NB4 (cell line): ENCODE measurements at regions not wholly inside any gene's neighbourhood (a gene's known extent, or its start where the extent isn't known, plus 50 kb on each side); places are given as distances from the start of the nearest gene placed in this dataset.
"Not testable (repeated sequence)": the region's sequence is repeated elsewhere in the genome, so short reads cannot be mapped to it uniquely, and the experiment has no call there.

Experiments used
- DNase-seq: peaks from one replicate; pipeline ENCODE4 v3.0.0; 2010; ENCODE audit warnings: low read depth
- H3K4me3 ChIP-seq: one replicate; pipeline ENCODE4 v1.5.1; 2011; ENCODE audit warnings: mild to moderate bottlenecking, low read depth, low read length, moderate library complexity
- MYC ChIP-seq: IDR thresholded peaks from 2 replicates; pipeline ENCODE4 v1.6.1; 2011; ENCODE audit warnings: low read depth, low read length
- POLR2A ChIP-seq: IDR thresholded peaks from 2 replicates; pipeline ENCODE4 v1.6.1; 2011; ENCODE audit warnings: mild to moderate bottlenecking; ENCODE audit not compliant: insufficient read length; ENCODE audit errors: extremely low read depth
- TF ChIP-seq, protein P1 (sequence below): IDR thresholded peaks from 2 replicates; pipeline ENCODE4 v1.6.1; 2011; ENCODE audit warnings: low read depth, low read length
- TF ChIP-seq, protein P2 (sequence below): IDR thresholded peaks from one replicate; pipeline ENCODE4 v1.5.1; 2012; ENCODE audit warnings: low read depth, low read length

DNA sequence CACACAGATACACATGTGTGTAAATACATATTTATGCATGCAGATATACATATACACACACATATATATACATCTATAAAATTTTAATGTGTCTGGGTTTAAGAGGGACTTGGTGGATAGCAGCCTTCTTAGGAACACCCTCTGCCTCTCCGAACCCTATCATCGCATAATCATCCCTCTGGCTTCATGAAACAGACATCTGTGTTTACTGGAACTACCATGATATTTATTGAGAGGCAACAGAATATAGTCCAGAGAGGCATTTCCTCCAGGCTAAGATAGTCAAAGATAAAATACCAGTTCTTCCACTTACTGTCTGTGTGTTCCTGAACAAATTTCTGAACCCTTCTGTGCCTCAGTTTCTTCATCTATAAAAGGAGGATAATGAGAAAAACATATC, 239.0 kb upstream of the FANCL start:
- no peak for DNase-seq
- H3K4me3 ChIP-seq: no peak overlapping the region
- TF ChIP-seq, protein P1, sequence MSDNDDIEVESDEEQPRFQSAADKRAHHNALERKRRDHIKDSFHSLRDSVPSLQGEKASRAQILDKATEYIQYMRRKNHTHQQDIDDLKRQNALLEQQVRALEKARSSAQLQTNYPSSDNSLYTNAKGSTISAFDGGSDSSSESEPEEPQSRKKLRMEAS: no peak
- TF ChIP-seq, protein P2, sequence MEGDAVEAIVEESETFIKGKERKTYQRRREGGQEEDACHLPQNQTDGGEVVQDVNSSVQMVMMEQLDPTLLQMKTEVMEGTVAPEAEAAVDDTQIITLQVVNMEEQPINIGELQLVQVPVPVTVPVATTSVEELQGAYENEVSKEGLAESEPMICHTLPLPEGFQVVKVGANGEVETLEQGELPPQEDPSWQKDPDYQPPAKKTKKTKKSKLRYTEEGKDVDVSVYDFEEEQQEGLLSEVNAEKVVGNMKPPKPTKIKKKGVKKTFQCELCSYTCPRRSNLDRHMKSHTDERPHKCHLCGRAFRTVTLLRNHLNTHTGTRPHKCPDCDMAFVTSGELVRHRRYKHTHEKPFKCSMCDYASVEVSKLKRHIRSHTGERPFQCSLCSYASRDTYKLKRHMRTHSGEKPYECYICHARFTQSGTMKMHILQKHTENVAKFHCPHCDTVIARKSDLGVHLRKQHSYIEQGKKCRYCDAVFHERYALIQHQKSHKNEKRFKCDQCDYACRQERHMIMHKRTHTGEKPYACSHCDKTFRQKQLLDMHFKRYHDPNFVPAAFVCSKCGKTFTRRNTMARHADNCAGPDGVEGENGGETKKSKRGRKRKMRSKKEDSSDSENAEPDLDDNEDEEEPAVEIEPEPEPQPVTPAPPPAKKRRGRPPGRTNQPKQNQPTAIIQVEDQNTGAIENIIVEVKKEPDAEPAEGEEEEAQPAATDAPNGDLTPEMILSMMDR: no peak
- TF ChIP-seq POLR2A: no peak
- TF ChIP-seq MYC: no peak

DNA sequence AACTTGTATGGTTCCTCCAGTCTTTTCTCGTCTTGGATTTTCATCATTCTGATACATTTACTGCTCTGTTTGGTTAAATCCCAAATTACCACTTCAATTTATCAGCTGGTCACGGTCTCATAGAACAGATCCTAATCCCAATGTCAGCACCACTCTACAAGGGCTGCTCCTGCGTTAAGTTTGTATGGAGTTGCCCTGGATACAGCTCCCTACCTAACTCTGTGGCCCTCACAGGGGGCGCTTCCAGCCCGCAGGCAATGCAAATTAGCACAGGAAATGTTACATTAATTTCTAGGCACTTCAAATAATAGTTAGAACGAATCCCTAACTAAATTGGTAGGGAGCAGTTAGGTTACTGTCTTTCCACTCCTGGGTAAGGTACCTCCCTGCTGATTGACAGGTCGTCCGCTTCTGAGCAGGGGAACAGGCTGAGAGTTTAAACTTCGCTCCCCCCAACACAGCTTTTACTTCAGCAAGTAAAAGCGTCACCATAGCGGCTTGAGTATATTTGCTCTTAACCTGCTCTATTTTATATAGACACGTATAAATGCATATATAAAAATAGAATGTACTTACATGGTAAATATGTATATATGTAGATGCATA, 238.5 kb upstream of the FANCL start:
- DNase-seq: no peak
- no peak overlapping the region for H3K4me3 ChIP-seq
- TF ChIP-seq POLR2A (no peak), MYC (no peak)
- TF ChIP-seq, protein P1: no peak
- TF ChIP-seq, protein P2: no peak

DNA sequence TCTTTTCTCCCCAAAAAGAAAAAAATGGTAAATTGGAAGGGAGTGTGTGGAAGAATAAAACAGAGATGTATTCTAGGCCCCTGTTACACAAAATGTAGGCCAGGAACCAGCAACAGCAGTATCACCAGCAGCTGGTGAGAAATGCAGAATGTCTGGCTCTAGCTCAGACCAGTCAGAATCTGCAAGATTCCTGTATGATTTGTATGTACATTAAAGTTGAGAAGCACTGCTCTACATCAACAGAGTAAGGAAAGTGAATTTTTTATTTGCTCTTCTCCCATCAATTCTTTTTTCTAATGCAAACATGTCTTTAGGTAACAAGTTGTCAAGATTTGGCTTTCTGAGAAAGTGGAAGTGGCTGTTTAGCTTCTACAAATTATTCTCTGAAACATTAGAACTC, 235.4 kb upstream of the FANCL start:
- no peak for TF ChIP-seq POLR2A
- TF ChIP-seq MYC: no peak
- TF ChIP-seq, protein P1: no peak
- H3K4me3 ChIP-seq: no peak overlapping the region
- DNase-seq: no peak

DNA sequence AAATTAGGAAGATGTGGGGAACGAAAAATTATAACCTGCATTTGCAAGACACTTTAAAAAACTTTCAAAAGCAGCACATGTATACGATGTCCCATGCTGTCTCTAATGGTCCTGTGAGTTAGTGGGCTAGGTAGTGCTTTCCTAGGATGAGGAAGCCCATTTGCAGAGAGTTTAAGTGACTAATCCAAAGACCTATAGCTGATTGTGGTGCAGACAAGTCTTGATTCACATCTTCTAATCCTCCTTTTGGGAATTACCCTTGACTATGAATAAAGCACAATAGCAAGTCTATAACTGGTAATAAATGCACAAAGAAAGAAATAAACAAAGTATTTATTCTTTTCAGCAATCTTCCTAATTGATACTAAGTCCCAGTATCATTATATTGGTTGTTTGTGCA, 234.6 kb upstream of the FANCL start:
- DNase-seq: no peak
- H3K4me3 ChIP-seq: no peak overlapping the region
- TF ChIP-seq, protein P2: no peak
- no peak for TF ChIP-seq MYC
- TF ChIP-seq, protein P1: no peak
- TF ChIP-seq POLR2A: no peak

DNA sequence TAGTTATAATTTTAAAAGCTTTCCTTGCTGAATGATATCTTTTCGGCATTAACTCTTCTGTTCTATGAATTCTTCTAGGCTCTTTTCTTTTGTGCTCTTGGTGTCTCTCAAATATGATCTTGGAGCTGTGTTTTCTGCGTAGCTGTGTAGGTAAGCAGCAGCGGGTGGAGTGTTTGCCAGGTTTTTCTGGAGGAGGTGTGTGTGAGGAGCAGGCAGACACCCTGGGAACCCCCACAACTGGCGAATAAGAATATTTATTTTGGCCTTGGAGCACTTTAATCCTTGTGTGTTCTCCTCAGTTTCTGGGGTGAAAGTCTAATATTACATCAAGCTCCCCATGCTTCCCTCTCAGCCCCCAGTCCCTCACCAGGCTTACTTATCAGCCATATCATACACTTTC, 232.0 kb upstream of the FANCL start:
- TF ChIP-seq POLR2A: no peak
- TF ChIP-seq, protein P1: no peak
- TF ChIP-seq MYC: no peak
- TF ChIP-seq, protein P2: no peak
- no peak overlapping the region for H3K4me3 ChIP-seq
- no peak for DNase-seq

DNA sequence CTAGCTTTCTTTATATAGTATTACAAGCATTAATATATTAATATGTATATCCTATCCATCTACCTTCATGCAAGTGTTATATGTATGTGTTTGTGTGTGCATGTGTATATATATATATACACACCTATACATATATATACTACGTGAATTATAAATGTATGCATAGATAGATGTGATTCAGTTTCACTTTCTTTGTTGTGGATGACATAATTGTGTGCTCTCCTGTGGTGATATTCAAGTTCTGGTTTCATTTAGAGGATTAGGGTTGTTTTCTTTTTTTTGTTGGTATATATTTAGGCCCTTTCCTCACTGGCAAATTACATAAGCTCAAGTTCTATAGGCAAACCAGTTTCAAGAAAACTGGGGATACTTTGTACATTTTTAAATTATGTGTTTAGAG, 225.7 kb upstream of the FANCL start:
- DNase-seq: no peak
- no peak overlapping the region for H3K4me3 ChIP-seq
- TF ChIP-seq, protein P1: no peak
- TF ChIP-seq POLR2A: no peak
- no peak for TF ChIP-seq MYC
- TF ChIP-seq, protein P2: no peak

DNA sequence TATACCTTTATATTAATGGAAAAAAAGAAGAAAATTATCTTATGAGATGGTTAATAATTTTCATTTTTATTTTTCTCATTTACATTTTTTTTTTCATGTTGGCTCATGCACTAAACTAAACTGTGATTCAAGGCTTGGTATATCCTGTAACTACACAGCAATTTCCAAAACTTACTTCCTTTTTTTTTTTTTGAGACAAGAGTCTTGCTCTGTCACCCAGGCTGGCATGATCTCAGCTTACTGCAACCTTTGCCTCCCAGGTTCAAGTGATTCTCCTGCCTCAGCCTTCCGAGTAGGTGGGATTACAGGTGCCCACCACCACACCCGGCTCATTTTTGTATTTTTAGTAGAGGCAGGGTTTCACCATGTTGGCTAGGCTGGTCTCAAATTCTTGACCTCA, 224.9 kb upstream of the FANCL start:
- DNase-seq, H3K4me3 ChIP-seq: not testable (repeated sequence)
